CD4-positive, alpha-beta T cell treated with Interleukin-4 for 4 hours (primary cell): ENCODE measurements at regions not wholly inside any gene's neighbourhood (a gene's known extent, or its start where the extent isn't known, plus 50 kb on each side); places are given as distances from the start of the nearest gene placed in this dataset.

Source experiments
- DNase-seq: peaks from one replicate; pipeline ENCODE4 v3.0.0-alpha.2; 2020

- no peak for DNase-seq
Observed at GRCh38 chr12:83404521-83404920, 717.8 kb downstream of the TMTC2 start.

GRCh38 chr12:83390186-83390585, 703.5 kb downstream of the TMTC2 start:
- DNase-seq, result no peak

GRCh38 chr12:83389237-83389996, 702.7 kb downstream of the TMTC2 start:
- no peak for DNase-seq

GRCh38 chr12:83388551-83388950, 701.8 kb downstream of the TMTC2 start:
- no peak for DNase-seq

GRCh38 chr12:83386527-83387264, 700.0 kb downstream of the TMTC2 start:
- no peak for DNase-seq

- no peak for DNase-seq
Observed at GRCh38 chr12:83378186-83378727, 691.6 kb downstream of the TMTC2 start.

- DNase-seq, result no peak
Observed at GRCh38 chr12:83365317-83365716, 678.6 kb downstream of the TMTC2 start.

GRCh38 chr12:83361475-83361874, 674.8 kb downstream of the TMTC2 start:
- DNase-seq, result no peak

GRCh38 chr12:83361071-83361470, 674.4 kb downstream of the TMTC2 start:
- DNase-seq, result no peak

GRCh38 chr12:83349907-83350611, 663.4 kb downstream of the TMTC2 start:
- DNase-seq, result no peak

- no peak for DNase-seq
Observed at GRCh38 chr12:83346333-83346732, 659.6 kb downstream of the TMTC2 start.

- no peak for DNase-seq
Observed at GRCh38 chr12:83343767-83344166, 657.1 kb downstream of the TMTC2 start.

- no peak for DNase-seq
Observed at GRCh38 chr12:83335748-83336147, 649.0 kb downstream of the TMTC2 start.

GRCh38 chr12:83326666-83327065, 640.0 kb downstream of the TMTC2 start:
- DNase-seq, result no peak

GRCh38 chr12:83323866-83324265, 637.2 kb downstream of the TMTC2 start:
- no peak for DNase-seq

GRCh38 chr12:83322809-83323208, 636.1 kb downstream of the TMTC2 start:
- no peak for DNase-seq

- no peak for DNase-seq
Observed at GRCh38 chr12:83321971-83322370, 635.3 kb downstream of the TMTC2 start.

- no peak for DNase-seq
Observed at GRCh38 chr12:83320350-83320749, 633.6 kb downstream of the TMTC2 start.

GRCh38 chr12:83318386-83319098, 631.8 kb downstream of the TMTC2 start:
- DNase-seq, result no peak

- no peak for DNase-seq
Observed at GRCh38 chr12:83317595-83317994, 630.9 kb downstream of the TMTC2 start.

GRCh38 chr12:83313827-83314226, 627.1 kb downstream of the TMTC2 start:
- DNase-seq, result no peak

- DNase-seq, result no peak
Observed at GRCh38 chr12:83313322-83313721, 626.6 kb downstream of the TMTC2 start.

- DNase-seq, result no peak
Observed at GRCh38 chr12:83276904-83277303, 590.2 kb downstream of the TMTC2 start.
